Smooth muscle cell (in vitro differentiated cells): ENCODE measurements at regions not wholly inside any gene's neighbourhood (a gene's known extent, or its start where the extent isn't known, plus 50 kb on each side); places are given as distances from the start of the nearest gene placed in this dataset.

Source experiments
- DNase-seq: peaks from one replicate; lab custom pipeline; 2025; ENCODE audit not compliant: unreplicated experiment; lab: John Stamatoyannopoulos, UW
- H2AFZ ChIP-seq: fragments of 200-600 bp; sonication (generic); 2 replicates; pipeline ENCODE4 v1.6.0; 2016; ENCODE audit warnings: antibody characterized with exemption, low read depth, mild to moderate bottlenecking
- H3F3A ChIP-seq: fragments of 200-600 bp; sonication (generic); 2 replicates; pipeline ENCODE4 v1.6.0; 2017; ENCODE audit warnings: antibody characterized with exemption, low read depth
- H3K27ac ChIP-seq: fragments of 200-600 bp; sonication (generic); 2 replicates; pipeline ENCODE4 v1.5.1; 2016; ENCODE audit warnings: low read depth, mild to moderate bottlenecking
- H3K27me3 ChIP-seq: fragments of 200-600 bp; sonication (generic); 2 replicates; pipeline ENCODE4 v1.6.1; 2016; ENCODE audit warnings: low read depth, mild to moderate bottlenecking
- H3K36me3 ChIP-seq: fragments of 200-600 bp; sonication (generic); 2 replicates; pipeline ENCODE4 v1.5.1; 2016; ENCODE audit warnings: low read depth
- H3K4me1 ChIP-seq: fragments of 200-600 bp; sonication (generic); 2 replicates; pipeline ENCODE4 v1.5.1; 2016; ENCODE audit warnings: low read depth
- H3K4me2 ChIP-seq: fragments of 200-600 bp; sonication (generic); 2 replicates; pipeline ENCODE4 v1.6.0; 2016; ENCODE audit warnings: mild to moderate bottlenecking
- H3K4me3 ChIP-seq: fragments of 200-600 bp; sonication (generic); 2 replicates; pipeline ENCODE4 v1.5.1; 2016; ENCODE audit warnings: mild to moderate bottlenecking
- H3K79me2 ChIP-seq: fragments of 200-600 bp; sonication (generic); 2 replicates; pipeline ENCODE4 v1.6.0; 2016; ENCODE audit warnings: low read depth, mild to moderate bottlenecking
- H3K9ac ChIP-seq: fragments of 200-600 bp; sonication (generic); 2 replicates; pipeline ENCODE4 v1.6.0; 2016; ENCODE audit warnings: low read depth
- H3K9me3 ChIP-seq: fragments of 200-600 bp; sonication (generic); replicated peaks from 2 replicates; pipeline ENCODE4 v1.5.1; 2016; ENCODE audit warnings: low read depth
- H4K20me1 ChIP-seq: fragments of 200-600 bp; sonication (generic); 2 replicates; pipeline ENCODE4 v1.6.0; 2016; ENCODE audit warnings: low read depth
- WGBS: methylation state at CpG from one replicate; pipeline ENCODE4 v1.1.7; 2016; ENCODE audit warnings: low lambda C conversion rate; 5-methylcytosine and 5-hydroxymethylcytosine counted together
- TF ChIP-seq, protein P1 (sequence below): fragments of 200-600 bp; sonication (generic); IDR thresholded peaks from 2 replicates; pipeline ENCODE4 v1.5.1; 2017; ENCODE audit warnings: borderline replicate concordance, mild to moderate bottlenecking, antibody characterized with exemption; ENCODE audit not compliant: insufficient read depth, poor library complexity, severe bottlenecking

DNA sequence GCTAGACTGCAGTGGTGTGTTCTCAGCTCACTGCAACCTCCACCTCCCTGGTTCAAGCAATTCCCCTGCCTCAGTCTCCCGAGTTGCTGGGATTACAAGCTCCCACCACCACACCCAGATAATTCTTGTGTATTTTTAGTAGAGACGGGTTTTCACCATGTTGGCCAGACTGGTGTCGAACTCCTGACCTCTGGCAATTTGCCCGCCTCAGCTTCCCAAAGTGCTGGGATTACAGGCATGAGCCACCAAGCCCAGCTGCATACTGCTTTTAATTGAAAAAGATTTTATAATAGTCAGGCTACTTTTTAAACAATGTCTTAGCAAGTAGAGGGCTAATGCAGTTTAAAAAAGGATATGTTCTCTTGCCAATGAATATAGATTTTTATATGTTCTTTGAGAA is 668.9 kb downstream of the SLC6A15 start:
- Histone ChIP-seq H3K4me1 (no peaks in the 10 kb centered on the region), H3K4me3 (no peak overlapping the region), H3K36me3 (no peaks in the 10 kb centered on the region), H3K9me3 (no peaks in the 10 kb centered on the region), H3K4me2 (no peak overlapping the region), H3K79me2 (no peaks in the 10 kb centered on the region), H2AFZ (no peak overlapping the region), H3F3A (no peaks in the 10 kb centered on the region), H3K27ac (no peak overlapping the region), H3K9ac (no peak overlapping the region), H4K20me1 (no peaks in the 10 kb centered on the region), H3K27me3 (no peaks in the 10 kb centered on the region)
- DNase-seq: no peak
- WGBS: 84% methylated on average over 4 of the region's 4 CpGs
- TF ChIP-seq, protein P1, sequence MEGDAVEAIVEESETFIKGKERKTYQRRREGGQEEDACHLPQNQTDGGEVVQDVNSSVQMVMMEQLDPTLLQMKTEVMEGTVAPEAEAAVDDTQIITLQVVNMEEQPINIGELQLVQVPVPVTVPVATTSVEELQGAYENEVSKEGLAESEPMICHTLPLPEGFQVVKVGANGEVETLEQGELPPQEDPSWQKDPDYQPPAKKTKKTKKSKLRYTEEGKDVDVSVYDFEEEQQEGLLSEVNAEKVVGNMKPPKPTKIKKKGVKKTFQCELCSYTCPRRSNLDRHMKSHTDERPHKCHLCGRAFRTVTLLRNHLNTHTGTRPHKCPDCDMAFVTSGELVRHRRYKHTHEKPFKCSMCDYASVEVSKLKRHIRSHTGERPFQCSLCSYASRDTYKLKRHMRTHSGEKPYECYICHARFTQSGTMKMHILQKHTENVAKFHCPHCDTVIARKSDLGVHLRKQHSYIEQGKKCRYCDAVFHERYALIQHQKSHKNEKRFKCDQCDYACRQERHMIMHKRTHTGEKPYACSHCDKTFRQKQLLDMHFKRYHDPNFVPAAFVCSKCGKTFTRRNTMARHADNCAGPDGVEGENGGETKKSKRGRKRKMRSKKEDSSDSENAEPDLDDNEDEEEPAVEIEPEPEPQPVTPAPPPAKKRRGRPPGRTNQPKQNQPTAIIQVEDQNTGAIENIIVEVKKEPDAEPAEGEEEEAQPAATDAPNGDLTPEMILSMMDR: no peak

DNA sequence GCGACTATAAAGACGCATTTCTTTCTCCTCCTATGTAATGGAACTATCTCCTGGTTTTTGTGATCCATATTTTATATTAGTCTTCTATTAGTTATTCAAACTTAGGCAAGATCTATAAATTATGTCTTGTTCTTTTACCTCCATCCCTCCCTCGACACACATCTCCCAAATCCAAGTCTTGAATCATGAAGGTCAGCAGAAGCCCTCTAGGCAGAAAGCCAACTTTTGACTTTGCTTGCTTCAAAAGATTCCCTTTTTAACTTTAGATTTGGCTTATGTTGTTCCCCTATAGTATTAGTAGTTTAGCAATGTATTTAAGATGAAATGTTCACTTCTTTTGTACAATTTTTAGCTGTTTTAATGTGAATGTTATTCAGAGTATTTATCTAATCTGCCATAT is 689.8 kb downstream of the SLC6A15 start:
- Histone ChIP-seq H4K20me1 (no peaks in the 10 kb centered on the region), H3K36me3 (no peaks in the 10 kb centered on the region), H3K27me3 (no peaks in the 10 kb centered on the region), H3K79me2 (no peaks in the 10 kb centered on the region), H3K9me3 (no peaks in the 10 kb centered on the region), H3F3A (no peaks in the 10 kb centered on the region), H3K27ac (no peak overlapping the region), H2AFZ (no peak overlapping the region), H3K4me1 (no peaks in the 10 kb centered on the region), H3K9ac (no peak overlapping the region), H3K4me3 (no peak overlapping the region), H3K4me2 (no peak overlapping the region)
- TF ChIP-seq, protein P1: no peak
- DNase-seq: no peak
- 94% methylated on average over 3 of the region's 3 CpGs for WGBS

DNA sequence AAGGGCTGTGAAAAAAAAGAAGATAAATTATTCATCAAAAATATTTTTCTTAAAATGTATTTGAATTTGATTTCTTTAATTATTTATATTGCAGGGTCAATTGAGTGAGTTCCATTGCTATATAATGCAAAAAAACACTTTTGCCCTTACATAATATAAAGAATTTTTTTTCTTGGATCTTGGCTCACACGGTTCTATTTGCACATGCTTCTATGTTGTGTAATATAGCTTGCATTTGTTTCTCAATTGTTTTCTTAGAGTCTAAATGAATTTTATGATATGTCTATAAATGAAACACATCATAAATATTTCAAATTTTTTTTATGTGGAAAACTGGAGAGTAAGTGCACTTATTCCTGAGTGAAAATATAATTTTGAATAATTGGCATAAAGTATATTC is 694.2 kb downstream of the SLC6A15 start:
- no peaks in the 10 kb centered on the region for H4K20me1 ChIP-seq
- TF ChIP-seq, protein P1: no peak

DNA sequence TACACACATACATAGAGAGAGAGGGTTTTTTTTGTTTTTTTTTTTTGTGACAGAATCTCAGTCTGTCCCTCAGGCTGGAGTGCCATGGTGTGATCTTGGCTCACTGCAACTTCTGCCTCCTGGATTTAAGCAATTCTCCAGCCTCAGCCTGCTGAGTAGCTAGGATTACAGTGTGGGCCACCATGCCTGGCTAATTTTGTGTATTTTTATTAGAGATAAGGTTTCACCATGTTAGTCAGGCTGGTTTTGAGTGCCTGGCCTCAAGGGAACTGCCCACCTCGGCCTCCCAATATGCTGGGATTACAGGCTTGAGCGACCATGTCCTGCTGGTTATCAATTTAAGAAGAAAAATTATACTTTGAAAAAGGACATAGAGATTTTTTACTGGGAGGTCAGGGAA is 710.6 kb downstream of the SLC6A15 start:
- Histone ChIP-seq H3F3A (no peaks in the 10 kb centered on the region), H3K79me2 (no peaks in the 10 kb centered on the region), H4K20me1 (no peaks in the 10 kb centered on the region), H3K9me3 (no peaks in the 10 kb centered on the region), H3K27me3 (no peaks in the 10 kb centered on the region), H3K4me2 (peak overlapping the region; percentile 8), H2AFZ (no peak overlapping the region), H3K4me3 (no peak overlapping the region), H3K9ac (no peak overlapping the region), H3K27ac (no peak overlapping the region), H3K4me1 (no peaks in the 10 kb centered on the region), H3K36me3 (no peaks in the 10 kb centered on the region)
- DNase-seq: no peak
- WGBS: 32% methylated on average over 2 of the region's 2 CpGs
- TF ChIP-seq, protein P1: no peak

More for the DNA sequence above, 694.2 kb downstream of the SLC6A15 start:
- Histone ChIP-seq H3K9ac (no peak overlapping the region), H3K4me2 (no peak overlapping the region), H3K27ac (no peak overlapping the region), H3K36me3 (no peaks in the 10 kb centered on the region), H3K27me3 (no peaks in the 10 kb centered on the region), H3K79me2 (no peaks in the 10 kb centered on the region), H3F3A (no peaks in the 10 kb centered on the region), H3K9me3 (no peaks in the 10 kb centered on the region), H3K4me1 (no peaks in the 10 kb centered on the region), H3K4me3 (no peak overlapping the region), H2AFZ (no peak overlapping the region)
- WGBS: 100% methylated on average over 1 of the region's 1 CpG
- DNase-seq: no peak
